ENCODE measurements at regions not wholly inside any gene's neighbourhood (a gene's known extent, or its start where the extent isn't known, plus 50 kb on each side); places are given as distances from the start of the nearest gene placed in this dataset.

DNA sequence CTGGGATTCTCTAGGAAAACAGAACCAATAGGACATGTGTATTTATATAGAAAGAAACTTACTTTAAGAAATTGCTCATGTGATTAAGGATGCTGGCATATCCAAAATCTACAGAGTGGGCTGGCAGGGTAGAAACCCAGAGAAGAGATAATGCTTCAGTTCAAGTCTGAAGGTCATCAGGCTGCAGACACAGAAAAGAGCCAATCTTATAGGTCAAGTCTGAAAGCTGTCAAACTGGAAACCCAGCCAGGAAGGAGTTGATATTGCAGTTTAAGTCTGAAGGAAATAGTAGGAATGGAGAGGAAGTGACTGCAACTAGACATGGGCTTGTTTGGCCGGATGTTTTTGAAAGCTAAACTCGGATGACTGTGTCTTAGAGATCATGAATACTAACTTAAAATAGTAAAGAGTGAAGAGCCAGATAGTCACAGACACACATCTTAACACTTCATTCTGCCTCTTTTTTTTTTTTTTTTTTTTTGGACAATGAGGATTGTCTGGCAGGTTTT lies 125.3 kb upstream of the GPC6 start:
- no peaks in the 10 kb centered on the region for H3K4me1 ChIP-seq (ENCODE audit: low read length)
- no peak overlapping the region for H3K9ac ChIP-seq (ENCODE audit: low read length)
- no peak overlapping the region for H3K4me2 ChIP-seq (ENCODE audit: low read length)
- H3K79me2 ChIP-seq (ENCODE audit: low read length), result no peaks in the 10 kb centered on the region
- no peak overlapping the region for H3K4me3 ChIP-seq (ENCODE audit: low read length)
- no peaks in the 10 kb centered on the region for H4K20me1 ChIP-seq (ENCODE audit: insufficient read depth, low read length)
- TF ChIP-seq, protein P1, sequence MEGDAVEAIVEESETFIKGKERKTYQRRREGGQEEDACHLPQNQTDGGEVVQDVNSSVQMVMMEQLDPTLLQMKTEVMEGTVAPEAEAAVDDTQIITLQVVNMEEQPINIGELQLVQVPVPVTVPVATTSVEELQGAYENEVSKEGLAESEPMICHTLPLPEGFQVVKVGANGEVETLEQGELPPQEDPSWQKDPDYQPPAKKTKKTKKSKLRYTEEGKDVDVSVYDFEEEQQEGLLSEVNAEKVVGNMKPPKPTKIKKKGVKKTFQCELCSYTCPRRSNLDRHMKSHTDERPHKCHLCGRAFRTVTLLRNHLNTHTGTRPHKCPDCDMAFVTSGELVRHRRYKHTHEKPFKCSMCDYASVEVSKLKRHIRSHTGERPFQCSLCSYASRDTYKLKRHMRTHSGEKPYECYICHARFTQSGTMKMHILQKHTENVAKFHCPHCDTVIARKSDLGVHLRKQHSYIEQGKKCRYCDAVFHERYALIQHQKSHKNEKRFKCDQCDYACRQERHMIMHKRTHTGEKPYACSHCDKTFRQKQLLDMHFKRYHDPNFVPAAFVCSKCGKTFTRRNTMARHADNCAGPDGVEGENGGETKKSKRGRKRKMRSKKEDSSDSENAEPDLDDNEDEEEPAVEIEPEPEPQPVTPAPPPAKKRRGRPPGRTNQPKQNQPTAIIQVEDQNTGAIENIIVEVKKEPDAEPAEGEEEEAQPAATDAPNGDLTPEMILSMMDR (IDR thresholded peaks at IDR 0.05; ENCODE audit: low read depth, low read length), result no peak
- TF ChIP-seq EZH2phosphoT487 (IDR thresholded peaks at IDR 0.05; ENCODE audit: low read depth), result no peak
- H3K9me3 ChIP-seq (ENCODE audit: insufficient read depth, low read length), result no peaks in the 10 kb centered on the region
- H3K27ac ChIP-seq (ENCODE audit: low read length), result no peak overlapping the region
- H3K36me3 ChIP-seq (replicated peaks; ENCODE audit: low read depth, low read length), result no peaks in the 10 kb centered on the region
- no peaks in the 10 kb centered on the region for H3K27me3 ChIP-seq (ENCODE audit: low read depth, low read length)
- H2AFZ ChIP-seq (ENCODE audit: low read depth, low read length), result no peak overlapping the region

DNA sequence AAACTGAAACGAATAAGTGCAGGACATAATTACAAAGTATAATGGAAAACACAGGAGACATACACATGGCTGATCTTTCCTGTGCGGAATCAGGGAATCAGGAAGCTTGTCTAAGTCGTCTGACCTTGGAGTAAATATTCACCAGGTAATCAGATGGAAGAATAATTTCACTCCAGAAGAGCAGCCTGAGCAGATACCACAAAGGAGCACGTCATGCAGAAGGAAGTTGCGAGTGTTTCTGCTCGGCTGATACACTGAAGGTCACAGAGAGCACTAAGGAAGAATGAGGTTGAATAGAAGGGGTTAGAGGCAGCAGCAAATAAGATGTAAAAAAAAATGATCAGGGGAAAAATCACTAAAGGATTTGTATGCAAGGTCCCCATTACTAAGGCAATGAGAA lies 122.3 kb upstream of the GPC6 start:
- Histone ChIP-seq H2AFZ (ENCODE audit: low read depth, low read length) (no peak overlapping the region), H3K4me3 (ENCODE audit: low read length) (no peak overlapping the region), H3K4me1 (ENCODE audit: low read length) (no peaks in the 10 kb centered on the region), H3K27me3 (ENCODE audit: low read depth, low read length) (no peaks in the 10 kb centered on the region), H4K20me1 (ENCODE audit: insufficient read depth, low read length) (no peaks in the 10 kb centered on the region), H3K27ac (ENCODE audit: low read length) (no peak overlapping the region), H3K36me3 (replicated peaks; ENCODE audit: low read depth, low read length) (no peaks in the 10 kb centered on the region), H3K79me2 (ENCODE audit: low read length) (no peaks in the 10 kb centered on the region), H3K9me3 (ENCODE audit: insufficient read depth, low read length) (no peaks in the 10 kb centered on the region), H3K4me2 (ENCODE audit: low read length) (no peak overlapping the region), H3K9ac (ENCODE audit: low read length) (no peak overlapping the region)
- no peak for TF ChIP-seq EZH2phosphoT487 (IDR thresholded peaks at IDR 0.05; ENCODE audit: low read depth)
- TF ChIP-seq, protein P1 (IDR thresholded peaks at IDR 0.05; ENCODE audit: low read depth, low read length), result no peak

DNA sequence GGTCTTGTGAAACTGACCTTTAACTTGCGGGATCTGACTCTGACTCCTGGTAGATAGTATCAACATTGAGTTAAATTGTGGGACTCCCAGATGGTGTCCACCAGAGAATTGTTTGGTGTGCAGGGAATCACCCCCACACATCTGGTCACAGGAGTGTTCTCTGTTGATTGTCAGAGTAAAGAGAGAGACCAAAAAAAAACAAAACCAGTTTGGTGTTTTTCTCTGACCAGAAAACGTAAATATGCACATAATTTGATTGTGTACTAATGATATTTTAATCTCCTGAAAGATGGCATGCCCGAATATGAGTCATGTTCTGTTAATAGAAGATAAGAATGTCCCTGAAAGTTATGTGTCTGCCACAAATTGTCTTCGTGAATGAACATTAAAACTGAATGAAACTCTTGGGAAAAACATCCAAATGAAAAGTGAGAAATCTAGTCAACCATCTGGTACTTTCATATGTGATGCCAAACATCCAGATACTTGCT lies 118.5 kb upstream of the GPC6 start:
- Histone ChIP-seq H3K36me3 (replicated peaks; ENCODE audit: low read depth, low read length) (no peaks in the 10 kb centered on the region), H3K27me3 (ENCODE audit: low read depth, low read length) (no peaks in the 10 kb centered on the region), H4K20me1 (ENCODE audit: insufficient read depth, low read length) (no peaks in the 10 kb centered on the region), H3K27ac (ENCODE audit: low read length) (no peak overlapping the region), H3K9ac (ENCODE audit: low read length) (no peak overlapping the region), H3K4me1 (ENCODE audit: low read length) (no peaks in the 10 kb centered on the region), H3K4me3 (ENCODE audit: low read length) (no peak overlapping the region), H2AFZ (ENCODE audit: low read depth, low read length) (no peak overlapping the region), H3K9me3 (ENCODE audit: insufficient read depth, low read length) (no peaks in the 10 kb centered on the region), H3K4me2 (ENCODE audit: low read length) (no peak overlapping the region), H3K79me2 (ENCODE audit: low read length) (no peaks in the 10 kb centered on the region)
- TF ChIP-seq, protein P1 (IDR thresholded peaks at IDR 0.05; ENCODE audit: low read depth, low read length), result no peak
- no peak for TF ChIP-seq EZH2phosphoT487 (IDR thresholded peaks at IDR 0.05; ENCODE audit: low read depth)

DNA sequence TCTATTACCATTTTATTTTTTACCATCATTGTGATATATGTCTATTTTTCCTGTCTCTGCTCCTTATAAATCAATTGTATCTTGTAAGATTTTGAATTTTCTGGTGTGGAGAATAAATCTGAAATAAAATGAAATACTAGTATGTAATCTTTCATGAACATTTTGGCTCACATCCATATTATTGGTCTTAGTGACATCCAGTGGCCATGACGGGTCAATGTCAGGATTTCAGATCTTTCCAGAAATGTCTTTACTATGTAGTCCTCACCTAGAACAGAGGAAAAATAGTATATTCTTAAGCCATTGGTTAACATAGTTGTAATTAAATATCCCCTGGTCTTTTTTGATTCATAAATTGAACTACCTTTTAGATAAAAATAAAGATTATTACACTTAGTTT lies 109.8 kb upstream of the GPC6 start:
- H4K20me1 ChIP-seq (ENCODE audit: insufficient read depth, low read length), result no peaks in the 10 kb centered on the region
- no peak overlapping the region for H3K9ac ChIP-seq (ENCODE audit: low read length)
- no peak overlapping the region for H3K4me2 ChIP-seq (ENCODE audit: low read length)
- no peaks in the 10 kb centered on the region for H3K9me3 ChIP-seq (ENCODE audit: insufficient read depth, low read length)
- no peaks in the 10 kb centered on the region for H3K4me1 ChIP-seq (ENCODE audit: low read length)
- no peak overlapping the region for H3K4me3 ChIP-seq (ENCODE audit: low read length)
- H3K79me2 ChIP-seq (ENCODE audit: low read length), result no peaks in the 10 kb centered on the region
- H2AFZ ChIP-seq (ENCODE audit: low read depth, low read length), result no peak overlapping the region
- no peaks in the 10 kb centered on the region for H3K27me3 ChIP-seq (ENCODE audit: low read depth, low read length)
- TF ChIP-seq EZH2phosphoT487 (IDR thresholded peaks at IDR 0.05; ENCODE audit: low read depth), result no peak
- TF ChIP-seq, protein P1 (IDR thresholded peaks at IDR 0.05; ENCODE audit: low read depth, low read length), result peak; percentile 44
- no peaks in the 10 kb centered on the region for H3K36me3 ChIP-seq (replicated peaks; ENCODE audit: low read depth, low read length)
- H3K27ac ChIP-seq (ENCODE audit: low read length), result no peak overlapping the region
